Esophagus squamous epithelium (tissue), 4 donors: ENCODE measurements at regions not wholly inside any gene's neighbourhood (a gene's known extent, or its start where the extent isn't known, plus 50 kb on each side); places are given as distances from the start of the nearest gene placed in this dataset.

Experiments
- CTCF ChIP-seq, 6 experiments: fragments of 450-650 bp in 4 of 6; fragments of 200-600 bp in 2 of 6; sonication (generic) in 2 of 6; IDR thresholded peaks; one replicate each; pipeline ENCODE4 v1.5.1; 2016 to 2019; ENCODE audit warnings: antibody characterized with exemption in 6 of 6, mild to moderate bottlenecking in 4 of 6, moderate library complexity in 4 of 6
- POLR2A ChIP-seq, 4 donors: fragments of 450-650 bp; IDR thresholded peaks; one replicate each; pipeline ENCODE4 v1.6.1; 2017; ENCODE audit warnings: antibody characterized with exemption in 4 of 4, mild to moderate bottlenecking in 4 of 4, moderate library complexity in 3 of 4

DNA sequence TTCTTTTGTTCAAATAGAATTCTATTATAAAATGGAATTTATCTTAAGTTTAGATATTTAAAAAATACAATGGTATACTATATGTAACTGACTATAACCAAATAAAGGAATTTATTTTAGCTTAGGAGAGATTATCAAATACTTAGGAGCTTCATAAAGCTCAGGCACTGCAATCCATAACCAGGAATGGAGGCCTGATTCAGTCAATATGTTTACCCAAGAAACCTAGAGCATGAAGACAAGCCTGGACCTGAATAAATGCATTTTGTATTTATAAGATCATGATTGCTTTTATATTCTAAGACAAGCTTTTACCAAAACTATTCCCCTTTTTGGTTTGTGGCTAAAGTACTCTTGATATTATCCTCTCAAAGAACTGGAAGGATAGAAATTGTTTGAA, 742.6 kb downstream of the FAT4 start:
- TF ChIP-seq CTCF (IDR thresholded peaks at IDR 0.05) (no peak), POLR2A (IDR thresholded peaks at IDR 0.05) (no peak)
